ENCODE measurements at regions not wholly inside any gene's neighbourhood (a gene's known extent, or its start where the extent isn't known, plus 50 kb on each side); places are given as distances from the start of the nearest gene placed in this dataset.

DNA sequence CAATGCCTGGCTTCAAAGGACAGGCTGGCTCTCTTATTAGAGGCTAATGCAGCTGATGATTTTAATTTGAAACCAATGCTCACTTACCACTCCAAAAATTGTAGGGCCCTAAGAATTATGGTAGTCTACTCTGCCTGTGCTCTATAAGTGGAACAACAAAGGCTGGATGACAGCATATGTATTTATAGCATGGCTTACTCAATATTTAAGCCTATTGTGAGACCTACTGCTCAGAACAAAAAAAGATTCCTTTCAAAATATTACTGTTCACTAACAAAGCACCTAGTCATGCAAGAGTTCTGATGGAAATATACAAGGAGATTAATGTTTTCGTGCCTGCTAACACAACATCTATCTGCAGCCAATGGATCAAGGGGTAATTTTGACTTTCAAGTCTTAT, 73.8 kb upstream of the DUSP10 start:
- DNase-seq (ENCODE audit: low read depth), result no peak

DNA sequence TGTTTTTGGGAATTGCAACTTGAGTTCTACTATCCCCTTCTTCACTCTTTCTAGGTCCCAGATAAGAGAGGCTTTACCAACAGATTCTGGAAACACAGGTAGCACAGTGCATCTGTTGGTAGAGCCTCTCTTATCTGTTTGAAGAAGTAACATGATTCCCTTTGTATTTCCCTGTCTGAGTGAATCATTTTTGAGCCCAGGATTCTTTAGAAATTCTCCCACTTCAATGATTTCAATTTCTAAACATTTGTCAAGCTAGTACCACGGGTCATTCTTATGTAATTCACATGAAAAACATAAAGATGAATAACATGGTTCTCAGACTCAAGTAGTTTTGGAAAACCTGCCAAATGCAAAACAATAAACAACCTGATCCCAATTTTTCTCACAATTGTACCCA, 72.0 kb upstream of the DUSP10 start:
- no peak for DNase-seq (ENCODE audit: low read depth)

DNA sequence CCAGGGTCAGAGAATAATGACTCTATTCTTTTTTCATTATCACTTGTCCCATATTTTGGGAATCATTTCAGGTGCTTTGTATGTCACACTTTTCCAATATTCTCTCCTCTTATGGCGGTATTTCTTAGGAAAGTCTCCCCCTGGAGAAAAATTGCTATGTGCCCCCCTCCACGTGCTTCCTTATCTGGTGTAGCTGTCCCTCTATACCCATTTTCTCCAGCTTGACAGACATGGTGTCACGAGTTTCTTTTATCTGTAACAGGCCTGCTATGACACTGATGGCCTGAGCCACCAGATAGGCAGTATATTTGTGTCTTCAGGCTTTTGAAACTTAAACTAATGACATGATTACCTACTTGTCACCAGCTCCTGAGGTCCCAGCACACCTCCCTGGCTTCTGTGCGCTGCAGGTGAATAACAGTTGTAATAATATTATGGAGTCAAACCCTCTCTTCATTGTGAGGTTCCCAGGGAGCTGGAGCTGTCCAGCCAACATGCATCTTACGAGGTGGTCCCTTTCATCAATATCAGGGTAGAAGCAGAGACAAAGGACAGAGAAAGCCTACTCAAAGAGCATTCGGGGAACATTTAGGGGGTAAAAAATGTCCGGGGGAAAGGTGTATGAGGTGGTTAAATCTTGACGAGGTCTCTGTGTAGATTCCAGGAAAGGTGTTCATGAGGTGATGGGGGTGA, 71.2 kb upstream of the DUSP10 start:
- no peak for DNase-seq (ENCODE audit: low read depth)

DNA sequence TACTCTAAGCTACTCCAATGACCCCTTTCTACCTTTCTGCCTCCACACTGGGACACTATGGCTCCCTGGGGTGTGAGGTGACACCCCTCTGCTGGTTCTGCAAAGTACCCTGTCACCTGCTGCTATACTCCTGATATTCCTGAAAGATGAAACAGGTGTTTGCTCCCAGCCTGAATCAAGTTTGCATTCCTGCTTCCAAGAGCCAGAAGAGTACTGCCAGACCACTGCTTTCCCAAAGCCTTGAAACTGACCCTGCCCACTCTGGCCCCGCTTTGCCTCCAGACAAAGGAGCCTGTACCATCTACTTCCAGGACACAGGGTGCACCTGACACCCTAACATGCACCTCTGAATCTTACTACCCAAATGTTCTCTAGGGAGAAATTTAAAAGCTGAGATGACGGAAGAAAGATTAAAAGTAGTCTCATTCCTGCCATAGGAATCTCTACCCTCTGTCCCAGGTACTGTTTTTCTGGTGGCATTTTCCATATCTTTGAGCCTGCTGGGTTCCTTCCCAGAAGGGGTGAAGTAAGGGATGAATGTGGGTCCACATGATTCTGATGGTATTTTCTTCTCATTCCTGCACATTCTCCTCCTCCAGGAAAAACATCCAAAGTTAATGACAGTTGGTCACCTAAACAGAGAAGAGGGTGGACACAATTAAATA, 70.3 kb upstream of the DUSP10 start:
- DNase-seq (ENCODE audit: low read depth), result no peak

DNA sequence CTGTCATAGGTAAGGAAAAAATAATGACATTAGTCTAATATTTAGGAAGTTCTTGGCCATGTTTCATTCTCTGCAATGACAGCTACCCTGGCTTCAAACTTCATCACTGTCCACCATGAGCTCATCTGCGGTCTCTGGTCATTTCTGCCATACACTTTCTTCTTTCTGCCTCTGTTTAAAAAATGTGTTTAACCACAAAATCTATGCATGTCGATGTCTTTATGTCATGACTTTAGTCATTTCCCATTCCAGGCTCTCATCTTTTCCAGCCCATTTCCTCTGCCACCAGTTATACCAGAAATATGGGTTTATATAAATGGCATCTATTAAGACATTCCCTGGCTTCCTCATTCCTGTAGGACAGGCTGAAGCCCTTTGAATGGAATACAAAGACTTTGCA, 68.5 kb upstream of the DUSP10 start:
- DNase-seq (ENCODE audit: low read depth), result no peak

DNA sequence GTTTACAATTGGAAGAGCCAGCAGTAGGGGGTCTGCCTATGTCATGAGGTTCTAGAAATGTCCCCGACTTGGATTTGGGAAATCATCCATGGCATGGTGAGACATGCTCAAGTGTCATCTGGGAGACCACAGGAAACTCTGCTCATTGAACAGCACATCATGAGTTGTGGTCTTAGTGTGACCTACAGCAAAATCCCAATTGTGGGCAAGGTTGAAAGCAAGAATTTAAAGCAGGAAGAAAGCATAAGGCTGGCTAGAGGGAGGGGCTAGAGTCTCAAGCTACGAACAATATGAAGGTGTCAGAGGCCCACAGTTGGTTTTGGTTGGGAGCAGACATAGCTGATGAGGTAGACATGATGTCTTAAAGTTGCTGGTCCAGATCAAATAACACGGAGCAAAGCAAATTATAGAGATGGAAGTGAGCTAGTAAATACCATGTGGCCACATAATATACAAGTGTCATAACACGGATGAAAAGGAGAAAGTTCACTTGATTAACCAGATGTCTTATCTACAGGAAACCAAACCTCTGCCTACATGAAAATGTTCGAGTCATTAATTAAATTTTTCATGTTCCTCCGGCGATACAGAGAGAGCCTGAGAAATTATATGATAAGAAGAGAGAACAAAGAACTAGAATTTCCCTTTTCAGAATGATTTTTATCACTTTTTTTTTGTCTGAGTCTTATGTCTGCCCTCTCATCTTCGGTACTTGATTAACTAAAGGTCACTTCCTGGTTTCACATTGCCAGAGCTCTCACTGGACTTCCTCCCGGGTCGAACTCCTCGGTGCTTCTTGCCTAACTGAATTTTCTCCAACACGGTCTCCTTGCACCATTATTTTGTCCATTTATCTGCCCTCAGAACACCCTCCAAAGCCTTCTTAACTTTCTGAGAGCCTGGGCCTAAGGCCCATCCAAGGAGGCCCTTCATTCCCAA, 67.5 kb upstream of the DUSP10 start:
- no peak for DNase-seq (ENCODE audit: low read depth)

DNA sequence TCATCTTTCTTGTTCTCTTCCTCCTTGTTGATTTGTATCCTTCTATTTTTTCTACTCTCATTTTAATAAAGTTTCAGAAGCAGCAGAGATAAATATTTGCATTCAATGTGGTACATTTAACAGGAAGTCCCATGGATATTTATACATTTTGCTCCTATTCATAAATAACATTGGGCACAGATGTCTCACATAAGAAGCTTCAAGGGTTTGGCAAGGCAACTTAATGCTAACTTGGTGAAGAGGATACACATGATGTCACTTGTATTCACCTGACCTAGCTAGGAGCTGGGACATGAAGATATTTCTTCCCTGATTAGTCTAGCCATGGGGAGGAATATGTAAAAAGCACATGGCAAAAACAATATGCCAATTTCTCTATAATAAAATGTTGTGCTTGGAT, 65.1 kb upstream of the DUSP10 start:
- no peak for DNase-seq (ENCODE audit: low read depth)

DNA sequence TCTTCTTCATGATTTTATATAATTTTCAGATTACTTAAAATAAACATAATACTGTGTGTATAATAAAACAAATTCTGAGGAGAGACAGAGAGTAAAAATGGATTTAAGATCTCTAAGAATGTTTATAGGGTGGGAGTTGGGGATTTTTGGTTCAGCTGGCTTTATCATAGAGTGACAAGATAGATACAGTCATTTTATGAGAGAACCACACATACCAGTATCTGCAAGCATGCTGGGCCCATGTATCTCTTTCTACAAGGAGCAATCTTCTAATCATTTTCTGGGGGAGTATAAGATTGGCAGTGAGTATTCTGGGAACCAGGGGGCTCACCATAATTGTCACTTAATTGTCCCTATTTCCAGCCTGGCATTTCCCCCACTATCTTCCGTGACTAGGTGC, 64.3 kb upstream of the DUSP10 start:
- DNase-seq (ENCODE audit: low read depth), result no peak

DNA sequence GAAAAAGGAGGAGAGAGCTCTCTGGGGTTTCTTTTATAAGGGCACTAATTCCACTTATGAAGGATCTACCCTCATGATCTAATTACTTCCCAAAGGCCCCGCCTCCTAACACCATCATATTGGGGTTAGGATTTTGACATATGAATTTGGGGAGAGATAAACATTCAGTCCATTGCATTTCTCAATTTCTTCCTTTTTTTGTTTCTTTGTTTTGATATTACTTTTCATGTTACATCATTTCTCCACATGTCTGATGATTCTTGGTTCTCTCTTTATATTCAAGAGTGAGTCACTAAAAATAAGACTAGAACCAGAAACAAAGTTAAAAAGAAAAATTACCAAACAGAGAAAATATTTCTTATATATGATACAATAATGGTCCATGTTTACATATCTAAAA, 63.2 kb upstream of the DUSP10 start:
- DNase-seq (ENCODE audit: low read depth), result no peak

DNA sequence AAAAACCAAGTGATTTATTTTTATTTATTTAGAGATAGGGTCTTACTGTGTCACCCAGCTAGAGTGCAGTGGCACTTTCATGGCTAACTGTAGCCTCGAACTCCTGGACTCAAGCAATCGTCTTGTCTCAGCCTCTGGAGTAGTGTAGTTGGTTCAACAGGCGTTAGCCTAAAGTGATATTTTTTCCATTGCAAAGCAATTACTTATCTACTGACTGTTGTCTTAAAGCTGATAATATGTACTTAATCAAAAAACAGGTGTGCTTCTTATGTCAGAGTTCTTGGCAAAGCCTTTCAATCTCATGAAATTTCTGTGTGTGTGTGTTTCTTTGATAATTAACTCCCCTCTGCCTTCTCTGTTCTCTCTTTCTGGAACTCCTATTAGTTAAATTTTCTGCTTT, 62.4 kb upstream of the DUSP10 start:
- DNase-seq (ENCODE audit: low read depth), result no peak

DNA sequence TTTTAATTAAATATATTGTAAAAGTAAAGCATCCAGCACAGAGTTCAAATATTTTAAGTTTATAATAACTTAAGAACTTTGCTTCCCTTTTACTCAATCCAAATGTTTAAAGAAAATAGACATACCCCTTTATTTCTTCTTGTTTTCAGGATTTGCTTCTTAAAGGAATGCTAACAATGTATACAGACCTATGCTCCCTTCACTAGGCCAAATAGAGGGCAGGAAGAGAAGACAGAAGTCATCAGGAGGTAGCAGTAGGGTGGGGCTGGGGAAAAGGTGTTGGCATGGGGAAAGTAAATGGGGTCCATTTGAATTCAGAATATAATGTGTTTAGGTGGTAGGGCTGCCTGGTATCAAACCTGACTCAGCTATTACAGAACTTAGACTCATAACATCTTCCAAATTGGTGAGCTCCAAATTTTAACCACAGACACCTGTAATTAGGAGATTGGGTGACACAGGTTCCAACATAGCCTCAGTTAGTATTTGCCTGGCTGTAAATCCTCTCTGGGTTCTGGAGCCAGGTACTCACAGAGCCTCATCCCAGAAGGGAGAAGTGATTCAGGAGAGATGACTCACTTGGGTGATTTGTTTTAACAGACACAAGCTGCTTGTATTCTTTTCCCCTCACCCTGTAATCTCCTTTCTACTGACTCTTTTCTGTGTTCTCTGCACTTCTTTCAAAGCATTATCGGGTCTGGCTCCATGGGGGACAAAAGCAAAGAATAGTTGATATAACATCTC, 60.1 kb upstream of the DUSP10 start:
- no peak for DNase-seq (ENCODE audit: low read depth)

DNA sequence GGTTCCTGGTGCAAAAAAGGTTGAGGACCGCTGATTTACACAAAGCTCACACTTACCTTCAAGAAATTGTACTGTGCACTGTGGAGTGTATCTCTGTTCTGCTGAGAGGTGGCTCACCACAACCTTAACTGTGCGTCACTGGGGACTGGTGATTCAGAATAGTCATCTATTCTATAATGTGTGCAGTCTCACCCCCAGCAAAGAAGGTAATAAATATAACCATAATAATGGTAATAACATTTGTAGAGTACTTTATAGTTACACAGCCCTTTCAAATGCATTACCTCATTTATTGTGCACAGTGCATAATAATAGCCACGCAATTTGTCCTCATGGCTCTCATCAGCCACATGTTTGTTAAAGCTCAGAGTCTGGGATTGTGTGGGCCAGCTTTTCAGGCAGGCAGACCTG, 59.4 kb upstream of the DUSP10 start:
- DNase-seq (ENCODE audit: low read depth), result no peak

DNA sequence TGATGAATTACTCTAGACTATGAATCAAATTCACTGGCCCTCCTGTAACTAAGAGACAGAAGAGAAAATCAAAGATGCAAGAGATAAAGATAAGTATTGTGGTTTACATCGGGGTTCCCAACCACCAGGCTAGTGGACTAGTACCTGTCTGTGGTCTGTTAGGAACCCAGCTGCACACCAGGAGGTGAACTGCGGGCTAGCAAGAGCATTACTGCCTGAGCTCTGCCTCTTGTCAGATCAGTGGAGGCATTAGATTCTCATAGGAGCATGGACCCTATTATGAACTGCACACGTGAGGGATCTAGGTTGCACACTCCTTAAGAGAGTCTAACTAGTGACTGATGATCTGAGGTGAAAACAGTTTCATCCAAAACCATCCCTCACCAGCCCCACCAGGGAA, 58.9 kb upstream of the DUSP10 start:
- DNase-seq (ENCODE audit: low read depth), result no peak

DNA sequence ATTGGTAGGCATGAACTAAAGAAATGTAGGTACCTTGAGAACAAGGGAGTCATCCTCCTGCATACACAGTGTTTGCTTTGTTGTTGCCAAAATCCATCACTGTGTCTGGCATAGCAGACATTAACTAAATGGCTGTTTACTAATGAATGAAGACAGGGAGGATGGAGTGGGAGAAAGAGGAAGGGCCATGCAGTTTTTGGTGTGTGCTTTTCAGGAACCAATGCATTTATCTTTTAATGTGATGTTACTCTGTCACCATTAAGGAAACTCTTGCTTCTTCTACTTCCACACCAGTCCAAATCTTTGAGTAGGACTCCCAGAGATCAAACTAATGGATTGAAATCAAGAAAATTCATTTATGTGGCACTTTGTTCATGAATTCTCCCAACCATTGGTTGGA, 55.6 kb upstream of the DUSP10 start:
- DNase-seq (ENCODE audit: low read depth), result no peak

DNA sequence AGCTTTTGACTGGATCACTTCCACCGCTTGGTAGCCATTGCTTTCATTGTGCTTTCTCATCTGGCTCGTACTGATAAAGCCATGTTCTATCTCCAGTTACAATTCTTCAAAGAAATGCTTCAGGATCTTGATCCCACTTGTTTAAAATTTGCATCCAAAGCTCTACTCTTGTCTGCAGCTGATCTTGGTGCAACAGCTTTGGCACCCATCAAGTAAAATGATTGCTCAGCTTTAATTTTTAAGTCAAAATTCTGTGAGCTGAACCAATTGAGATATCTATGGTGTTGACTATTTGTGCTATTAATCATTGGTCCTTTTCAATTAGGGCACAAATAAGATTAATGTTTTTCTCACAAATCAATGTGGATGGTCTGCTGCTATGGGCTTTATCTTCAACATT, 54.8 kb upstream of the DUSP10 start:
- no peak for DNase-seq (ENCODE audit: low read depth)

DNA sequence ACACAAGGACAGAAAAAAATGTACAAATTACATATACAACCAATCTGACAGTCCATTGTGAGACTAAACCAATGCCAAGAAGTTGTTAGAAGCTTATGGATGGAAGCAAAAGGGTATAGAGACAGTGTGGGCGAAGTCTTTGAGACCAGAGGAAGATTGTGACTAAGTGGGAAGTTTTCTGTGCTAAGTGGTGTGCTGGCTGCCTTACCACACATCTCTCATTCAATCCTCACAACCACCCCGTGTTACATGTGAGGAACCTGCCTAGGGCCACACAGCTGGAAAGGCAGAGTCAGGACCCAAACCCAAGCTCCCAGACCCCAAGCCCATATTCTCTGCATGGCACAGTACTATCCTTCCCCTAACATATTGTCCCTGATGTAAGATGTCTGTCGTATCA, 53.5 kb upstream of the DUSP10 start:
- no peak for DNase-seq (ENCODE audit: low read depth)

DNA sequence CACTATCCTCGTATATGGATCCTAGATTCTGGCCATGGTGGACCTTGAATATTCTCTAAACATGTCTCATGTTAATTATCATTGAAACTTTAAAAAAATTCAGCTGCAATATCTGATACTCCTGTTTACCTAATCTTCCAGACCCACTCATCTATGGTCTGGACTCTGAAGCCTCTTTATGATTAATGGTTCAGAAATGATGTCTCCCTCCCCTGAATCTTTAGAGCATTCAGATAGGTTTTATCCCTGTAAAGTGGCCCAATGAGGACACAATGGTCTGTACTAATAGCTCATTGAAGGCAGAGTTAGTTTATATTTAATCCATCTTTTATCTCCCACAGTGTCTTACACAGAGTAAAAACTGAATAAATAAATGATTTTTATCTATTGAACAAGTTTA, 53.0 kb upstream of the DUSP10 start:
- DNase-seq (ENCODE audit: low read depth), result no peak

DNA sequence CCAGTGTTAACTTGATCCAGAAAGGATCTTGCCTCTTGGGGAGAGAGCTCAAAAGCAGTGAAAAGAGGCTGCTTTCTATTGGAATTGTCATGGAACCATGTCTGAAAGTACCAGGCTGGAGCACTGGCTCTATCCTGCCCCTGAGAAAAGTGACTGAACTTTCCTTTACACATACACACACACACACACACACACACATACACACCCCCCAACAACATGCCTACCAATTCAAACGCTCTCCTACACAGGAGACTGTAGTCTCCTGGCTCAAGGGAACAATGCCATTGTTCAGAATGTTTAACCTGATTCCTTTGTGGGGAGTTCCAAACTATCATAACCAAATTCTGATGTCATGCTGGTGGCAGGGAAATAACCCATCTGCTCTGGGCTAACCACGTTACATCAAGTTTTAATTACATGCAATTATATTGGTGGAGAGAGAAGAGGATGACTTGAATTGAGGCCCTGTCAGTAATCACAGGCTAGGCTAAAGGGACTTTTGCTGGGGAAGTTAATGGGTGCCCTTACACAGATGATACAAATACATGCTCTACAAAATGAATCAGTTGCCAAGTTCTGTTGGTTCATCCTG, 52.3 kb upstream of the DUSP10 start:
- DNase-seq (ENCODE audit: low read depth), result no peak

DNA sequence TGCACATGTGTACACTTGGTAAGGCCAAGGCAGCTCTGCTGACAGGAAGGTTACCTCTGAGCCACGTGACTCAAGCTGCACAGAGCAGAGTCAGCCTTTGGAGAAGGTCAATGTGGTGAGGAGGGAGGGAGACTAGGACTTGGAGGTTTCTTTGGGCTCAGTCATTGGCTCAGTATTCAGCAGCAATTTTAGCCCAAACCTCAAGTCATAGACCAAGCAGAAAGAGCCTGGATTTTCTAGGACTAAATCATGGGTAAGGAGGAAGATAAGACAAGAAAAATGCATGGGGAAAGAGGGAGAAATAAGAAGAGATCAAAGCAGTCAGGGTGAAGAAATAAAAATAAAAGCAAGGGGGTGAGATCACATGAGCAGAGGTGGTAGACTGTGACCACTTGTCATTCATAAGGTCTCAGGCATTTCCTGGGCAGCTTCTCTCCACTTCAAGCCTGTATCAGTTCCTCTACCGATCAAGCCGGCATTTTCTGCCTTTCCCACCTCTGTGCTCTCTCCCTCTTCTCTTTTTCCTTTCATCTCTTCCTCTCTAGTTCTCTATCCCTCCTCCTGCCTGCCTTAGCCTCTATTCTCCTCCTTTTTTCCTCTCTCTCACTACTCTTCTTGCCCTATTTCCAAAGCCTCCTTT, 51.7 kb upstream of the DUSP10 start:
- no peak for DNase-seq (ENCODE audit: low read depth)

DNA sequence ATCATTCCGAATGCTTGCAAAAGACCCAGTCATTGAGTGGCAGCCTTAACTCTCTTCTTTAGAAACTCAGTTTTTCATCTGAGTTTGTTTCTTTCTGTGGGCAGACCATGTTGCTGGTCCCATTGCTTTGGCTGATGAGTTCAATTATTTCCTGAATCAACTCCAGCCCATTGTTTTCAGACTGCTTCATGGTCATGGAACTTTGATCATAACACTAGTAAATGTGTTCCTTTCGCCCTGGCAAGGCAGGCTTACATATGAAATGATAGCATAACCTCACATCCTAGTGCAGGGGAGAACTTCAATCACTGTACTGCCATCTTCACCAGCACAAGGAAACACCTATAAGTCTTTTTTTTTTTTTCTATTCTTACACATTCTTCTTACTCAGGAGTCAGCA, 50.0 kb upstream of the DUSP10 start:
- DNase-seq (ENCODE audit: low read depth), result no peak

Data from forelimb muscle (tissue), 1 donor.